IMR-90 (cell line): ENCODE measurements at regions not wholly inside any gene's neighbourhood (a gene's known extent, or its start where the extent isn't known, plus 50 kb on each side); places are given as distances from the start of the nearest gene placed in this dataset.

Source experiments
- ATAC-seq: fragments of 200-7000 bp; cut with Tn5 transposase; 2 replicates; pipeline ENCODE4 v1.9.1; 2020; ENCODE audit warnings: low read depth, mild to moderate bottlenecking, moderate library complexity
- BruUV-seq: library from RNA; stranded (reverse); fragments of 400-500 nt; replicated peaks from 2 replicates; lab custom pipeline; 2021; lab: Mats Ljungman, UMichigan
- CTCF ChIA-PET: fragments of 300-600 bp; formaldehyde crosslinking; extraction: SDS; loops from one replicate; lab custom pipeline; 2021; ENCODE audit warnings: antibody characterized with exemption; lab: Yijun Ruan, JAX
- POLR2A ChIA-PET: fragments of 300-600 bp; sonication (Branson Sonifier 250); formaldehyde crosslinking; loops from one replicate; lab custom pipeline; 2022; ENCODE audit warnings: antibody characterized with exemption; ENCODE audit not compliant: unreplicated experiment; lab: Charles Lee
- DNase-seq: peaks from one replicate; pipeline ENCODE4 v3.0.0; 2013
- H2AFZ ChIP-seq: replicated peaks from 2 replicates; pipeline ENCODE3; 2013; ENCODE audit warnings: low read length, mild to moderate bottlenecking; ENCODE audit not compliant: poor library complexity
- H2AK5ac ChIP-seq: 2 replicates; pipeline ENCODE4 v1.6.1; 2013; ENCODE audit warnings: low read depth, low read length, inconsistent platforms
- H2AK9ac ChIP-seq: replicated peaks from 2 replicates; pipeline ENCODE3; 2013; ENCODE audit warnings: mild to moderate bottlenecking, low read depth, low read length, moderate library complexity; ENCODE audit not compliant: poor library complexity
- H2BK120ac ChIP-seq: 2 replicates; pipeline ENCODE4 v1.6.1; 2013; ENCODE audit warnings: low read depth, low read length, inconsistent platforms
- H2BK15ac ChIP-seq: 3 replicates; pipeline ENCODE4 v1.6.1; 2013; ENCODE audit warnings: low read depth, low read length, inconsistent platforms
- H2BK20ac ChIP-seq: 2 replicates; pipeline ENCODE4 v1.6.1; 2013; ENCODE audit warnings: low read depth, mild to moderate bottlenecking, inconsistent platforms, low read length, moderate library complexity
- H2BK5ac ChIP-seq: 2 replicates; pipeline ENCODE4 v1.6.1; 2013; ENCODE audit warnings: mild to moderate bottlenecking, low read depth, low read length, inconsistent platforms; ENCODE audit not compliant: poor library complexity, severe bottlenecking
- H3K14ac ChIP-seq: replicated peaks from 2 replicates; pipeline ENCODE4 v1.6.1; 2013; ENCODE audit warnings: low read depth, low read length, inconsistent platforms
- H3K18ac ChIP-seq: 2 replicates; pipeline ENCODE4 v1.6.1; 2013; ENCODE audit warnings: low read depth, low read length, control low read depth
- H3K23ac ChIP-seq: 2 replicates; pipeline ENCODE4 v1.6.1; 2013; ENCODE audit warnings: low read depth, low read length, inconsistent platforms
- H3K27ac ChIP-seq: 2 replicates; pipeline ENCODE4 v1.5.1; 2013; ENCODE audit warnings: mild to moderate bottlenecking, control low read depth, low read length; ENCODE audit not compliant: insufficient read depth
- H3K27me3 ChIP-seq: 2 replicates; pipeline ENCODE4 v1.6.1; 2013; ENCODE audit warnings: low read length; ENCODE audit not compliant: control insufficient read depth, insufficient read depth
- H3K36me3 ChIP-seq: 2 replicates; pipeline ENCODE4 v1.6.1; 2013; ENCODE audit warnings: low read length, mixed read lengths; ENCODE audit not compliant: control insufficient read depth, insufficient read depth
- H3K4ac ChIP-seq: 2 replicates; pipeline ENCODE4 v1.6.1; 2013; ENCODE audit warnings: low read depth, low read length, inconsistent platforms
- H3K4me1 ChIP-seq: 2 replicates; pipeline ENCODE4 v1.6.1; 2013; ENCODE audit warnings: low read length, mixed read lengths; ENCODE audit not compliant: control insufficient read depth, insufficient read depth
- H3K4me2 ChIP-seq: 2 replicates; pipeline ENCODE4 v1.6.1; 2013; ENCODE audit warnings: low read depth, mild to moderate bottlenecking, control low read depth, low read length, moderate library complexity
- H3K4me3 ChIP-seq: 2 replicates; pipeline ENCODE4 v1.5.1; 2013; ENCODE audit warnings: low read depth, mild to moderate bottlenecking, control low read depth, low read length, moderate library complexity; ENCODE audit not compliant: insufficient read depth
- H3K56ac ChIP-seq: 2 replicates; pipeline ENCODE4 v1.6.1; 2013; ENCODE audit warnings: low read length, inconsistent platforms; ENCODE audit not compliant: insufficient read depth; ENCODE audit errors: extremely low read depth
- H3K79me1 ChIP-seq, 2 experiments: 2 replicates each; pipeline ENCODE4 v1.6.1; 2013; ENCODE audit warnings: low read length in 2 of 2, inconsistent platforms in 1 of 2, low read depth in 1 of 2
- H3K9ac ChIP-seq: 2 replicates; pipeline ENCODE4 v1.6.1; 2013; ENCODE audit warnings: low read depth, low read length, control low read depth
- H3K9me1 ChIP-seq: 2 replicates; pipeline ENCODE4 v1.6.1; 2013; ENCODE audit warnings: low read length, inconsistent platforms; ENCODE audit not compliant: insufficient read depth
- H3K9me3 ChIP-seq: 2 replicates; pipeline ENCODE4 v1.6.1; 2013; ENCODE audit warnings: low read length; ENCODE audit not compliant: control insufficient read depth, insufficient read depth
- H4K20me1 ChIP-seq: 2 replicates; pipeline ENCODE4 v1.6.1; 2013; ENCODE audit warnings: low read length, inconsistent platforms; ENCODE audit not compliant: insufficient read depth
- H4K5ac ChIP-seq: 2 replicates; pipeline ENCODE4 v1.6.1; 2013; ENCODE audit warnings: mild to moderate bottlenecking, low read depth, low read length, control low read depth
- H4K8ac ChIP-seq, 2 experiments: 2 replicates each; pipeline ENCODE4 v1.6.1; 2013; ENCODE audit warnings: low read depth in 2 of 2, low read length in 2 of 2, control low read depth in 1 of 2, inconsistent platforms in 1 of 2
- H4K91ac ChIP-seq: 2 replicates; pipeline ENCODE4 v1.6.1; 2013; ENCODE audit warnings: low read depth, low read length, inconsistent platforms; ENCODE audit not compliant: insufficient read depth
- BHLHE40 ChIP-seq: fragments of 150-350 bp; IDR thresholded peaks from 2 replicates; pipeline ENCODE4 v1.6.1; 2016; ENCODE audit warnings: mild to moderate bottlenecking, low read depth, low read length
- CEBPB ChIP-seq: IDR thresholded peaks from 2 replicates; pipeline ENCODE4 v1.6.1; 2012; ENCODE audit warnings: low read depth, low read length, improper control_type of control experiment
- CHD1 ChIP-seq: IDR thresholded peaks from 2 replicates; pipeline ENCODE4 v1.6.1; 2012; ENCODE audit warnings: low read depth, low read length, improper control_type of control experiment
- ELK1 ChIP-seq: fragments of 150-350 bp; IDR thresholded peaks from 2 replicates; pipeline ENCODE4 v1.6.1; 2016; ENCODE audit warnings: low read depth, mild to moderate bottlenecking, low read length, moderate library complexity, borderline replicate concordance
- FOS ChIP-seq: fragments of 150-350 bp; IDR thresholded peaks from 2 replicates; pipeline ENCODE4 v1.6.1; 2016; ENCODE audit warnings: low read depth, low read length
- MAFK ChIP-seq: IDR thresholded peaks from 2 replicates; pipeline ENCODE4 v1.6.1; 2012; ENCODE audit warnings: low read depth, low read length, improper control_type of control experiment
- MAZ ChIP-seq: IDR thresholded peaks from 2 replicates; pipeline ENCODE4 v1.6.1; 2012; ENCODE audit warnings: low read depth, mild to moderate bottlenecking, low read length, improper control_type of control experiment, moderate library complexity, borderline replicate concordance
- MXI1 ChIP-seq: IDR thresholded peaks from 2 replicates; pipeline ENCODE4 v1.6.1; 2012; ENCODE audit warnings: low read depth, mild to moderate bottlenecking, low read length, moderate library complexity, borderline replicate concordance
- NFE2L2 ChIP-seq: fragments of 150-350 bp; IDR thresholded peaks from 2 replicates; pipeline ENCODE4 v1.6.1; 2016; ENCODE audit warnings: low read depth, mild to moderate bottlenecking, low read length
- POLR2A ChIP-seq: IDR thresholded peaks from 2 replicates; pipeline ENCODE4 v1.6.1; 2012; ENCODE audit warnings: mild to moderate bottlenecking, low read depth, low read length
- RAD21 ChIP-seq: IDR thresholded peaks from 2 replicates; pipeline ENCODE4 v1.6.1; 2012; ENCODE audit warnings: low read length, improper control_type of control experiment
- RCOR1 ChIP-seq: IDR thresholded peaks from 2 replicates; pipeline ENCODE4 v1.6.1; 2012; ENCODE audit warnings: mild to moderate bottlenecking, low read length, improper control_type of control experiment; ENCODE audit not compliant: insufficient replicate concordance
- RFX5 ChIP-seq: IDR thresholded peaks from 2 replicates; pipeline ENCODE4 v1.8.0; 2012; ENCODE audit warnings: low read depth, mild to moderate bottlenecking, low read length, moderate library complexity
- SMC3 ChIP-seq: fragments of 150-350 bp; IDR thresholded peaks from 2 replicates; pipeline ENCODE4 v1.6.1; 2016; ENCODE audit warnings: low read depth, mild to moderate bottlenecking, antibody characterized with exemption, low read length, moderate library complexity
- WGBS, 2 experiments: methylation state at CpG; one replicate each; pipeline versions ENCODE4 v1.1.5 to v1.1.7; 2013; ENCODE audit warnings: missing lambda C conversion rate in 2 of 2; ENCODE audit not compliant: insufficient read length in 1 of 2; ENCODE audit errors: extremely low coverage in 2 of 2; 5-methylcytosine and 5-hydroxymethylcytosine counted together
- dilution Hi-C: fragments of 300-500 bp; cut with HindIII; formaldehyde crosslinking; loops from one replicate; pipeline ENCODE4 v1.14.3; 2018; ENCODE audit warnings: low sequenced_read_pairs; ENCODE audit not compliant: unreplicated experiment
- in situ Hi-C: fragments of 300-500 bp; cut with MboI; formaldehyde crosslinking; loops from 3 replicates; pipeline ENCODE4 v1.14.3; 2019; ENCODE audit warnings: low sequenced_read_pairs, inconsistent platforms, mixed read lengths
- intact Hi-C: fragments of 100-400 bp; cut with micrococcal nuclease; formaldehyde crosslinking; loops from 2 replicates; pipeline ENCODE4 v1.10.0; 2022
- TF ChIP-seq, protein P1 (sequence below): fragments of 150-350 bp; IDR thresholded peaks from 2 replicates; pipeline ENCODE4 v1.6.1; 2017; ENCODE audit warnings: mild to moderate bottlenecking, antibody characterized with exemption, low read length, low read depth

- no peak overlapping the region for H3K56ac ChIP-seq
- peaks cover 3% of the 10 kb centered on the region; the same call in 1 of the 2 replicates for H3K27me3 ChIP-seq
- H4K8ac ChIP-seq = no peak overlapping the region
- H3K14ac ChIP-seq = no peak overlapping the region
- no peaks in the 10 kb centered on the region for H4K20me1 ChIP-seq
- no peak overlapping the region for H4K5ac ChIP-seq
- TF ChIP-seq SMC3 (no peak), RAD21 (no peak), FOS (no peak), ELK1 (no peak), RFX5 (no peak), MAFK (no peak), MXI1 (no peak), MAZ (no peak), RCOR1 (no peak), CHD1 (no peak), NFE2L2 (no peak), CEBPB (no peak), POLR2A (no peak), BHLHE40 (no peak)
- TF ChIP-seq, protein P1, sequence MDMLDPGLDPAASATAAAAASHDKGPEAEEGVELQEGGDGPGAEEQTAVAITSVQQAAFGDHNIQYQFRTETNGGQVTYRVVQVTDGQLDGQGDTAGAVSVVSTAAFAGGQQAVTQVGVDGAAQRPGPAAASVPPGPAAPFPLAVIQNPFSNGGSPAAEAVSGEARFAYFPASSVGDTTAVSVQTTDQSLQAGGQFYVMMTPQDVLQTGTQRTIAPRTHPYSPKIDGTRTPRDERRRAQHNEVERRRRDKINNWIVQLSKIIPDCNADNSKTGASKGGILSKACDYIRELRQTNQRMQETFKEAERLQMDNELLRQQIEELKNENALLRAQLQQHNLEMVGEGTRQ = no peak
- CTCF ChIA-PET = no interaction called here
- H2AK5ac ChIP-seq = no peak overlapping the region
- no peak overlapping the region for H3K27ac ChIP-seq
- BruUV-seq = no TSS peak
- H3K4me2 ChIP-seq = no peak overlapping the region
- H3K4me1 ChIP-seq = no peaks in the 10 kb centered on the region
- WGBS, 2 experiments = no CpG with 5 or more reads among the region's 3 CpGs
- H3K4ac ChIP-seq = no peak overlapping the region
- H2BK20ac ChIP-seq = no peak overlapping the region
- H3K9ac ChIP-seq = no peak overlapping the region
- H3K9me1 ChIP-seq = no peaks in the 10 kb centered on the region
- ATAC-seq = no peak
- POLR2A ChIA-PET = no interaction called here
- H4K91ac ChIP-seq = no peak overlapping the region
- no peak overlapping the region for H2BK120ac ChIP-seq
- no peaks in the 10 kb centered on the region for H3K36me3 ChIP-seq
- H3K79me1 ChIP-seq = no peaks in the 10 kb centered on the region
- dilution Hi-C loops = no loop called here
- H2BK15ac ChIP-seq = no peak overlapping the region
- H3K18ac ChIP-seq = no peak overlapping the region
- no peak overlapping the region for H2BK5ac ChIP-seq
- H2AK9ac ChIP-seq = no peak overlapping the region
- in situ Hi-C loops = no loop called here
- no peak overlapping the region for H3K4me3 ChIP-seq
- no peak overlapping the region for H3K23ac ChIP-seq
- H2AFZ ChIP-seq = no peak overlapping the region
- no peaks in the 10 kb centered on the region for H3K9me3 ChIP-seq
- intact Hi-C loops = no loop called here
- no peak for DNase-seq
Measured at GRCh38 chr3:176896640-176897039, 300.6 kb downstream of the TBL1XR1 start.
